Lung (tissue), 11 donors: ENCODE measurements at regions not wholly inside any gene's neighbourhood (a gene's known extent, or its start where the extent isn't known, plus 50 kb on each side); places are given as distances from the start of the nearest gene placed in this dataset.

Experiments used
- ATAC-seq: fragments of 200-7000 bp; cut with Tn5 transposase; one replicate; pipeline ENCODE4 v1.9.1; 2020; ENCODE audit warnings: moderate number of reproducible peaks; ENCODE audit not compliant: insufficient read depth, low FRiP score
- DNase-seq, 3 donors: peaks; one replicate each; pipeline ENCODE4 v3.0.0-alpha.2; 2013 to 2017
- H3K27ac ChIP-seq, 2 donors: one replicate each; pipeline ENCODE4 v1.5.1; 2013; ENCODE audit warnings: mild to moderate bottlenecking in 2 of 2, moderate library complexity in 2 of 2, control low read depth in 1 of 2, inconsistent platforms in 1 of 2, low read depth in 1 of 2, low read length in 1 of 2
- H3K27me3 ChIP-seq, 3 donors: one replicate each; pipeline ENCODE4 v1.5.1; 2013; ENCODE audit warnings: low read length in 2 of 3; ENCODE audit not compliant: control insufficient read depth in 3 of 3, insufficient read depth in 3 of 3
- H3K36me3 ChIP-seq, 4 donors: one replicate each; pipeline ENCODE4 v1.5.1; 2013; ENCODE audit warnings: low read length in 4 of 4, mild to moderate bottlenecking in 1 of 4, moderate library complexity in 1 of 4; ENCODE audit not compliant: control insufficient read depth in 4 of 4, insufficient read depth in 4 of 4
- H3K4me1 ChIP-seq, 5 donors: one replicate each; pipeline ENCODE4 v1.5.1; 2013; ENCODE audit warnings: low read length in 5 of 5, mild to moderate bottlenecking in 2 of 5, moderate library complexity in 1 of 5; ENCODE audit not compliant: control insufficient read depth in 5 of 5, insufficient read depth in 5 of 5
- H3K4me3 ChIP-seq: one replicate; pipeline ENCODE4 v1.5.1; 2013; ENCODE audit warnings: mild to moderate bottlenecking, control low read depth, moderate library complexity
- H3K9ac ChIP-seq, 2 donors: one replicate each; pipeline ENCODE4 v1.5.1; 2013; ENCODE audit warnings: low read length in 2 of 2, control low read depth in 1 of 2; ENCODE audit not compliant: insufficient read depth in 1 of 2
- H3K9me3 ChIP-seq, 4 donors: one replicate each; pipeline ENCODE4 v1.5.1; 2013; ENCODE audit warnings: low read length in 3 of 4, mild to moderate bottlenecking in 1 of 4, moderate library complexity in 1 of 4; ENCODE audit not compliant: control insufficient read depth in 4 of 4, insufficient read depth in 3 of 4
- CTCF ChIP-seq: IDR thresholded peaks from 2 replicates; pipeline ENCODE4 v1.5.1; 2012; ENCODE audit warnings: mild to moderate bottlenecking; ENCODE audit errors: control extremely low read depth, extremely low read depth
- whole genome bisulfite sequencing, 2 donors: extraction: QIAGEN DNeasy Blood & Tissue Kit; methylation state at CpG; one replicate each; pipeline ENCODE4 v1.1.7; 2013; 5-methylcytosine and 5-hydroxymethylcytosine counted together
- donor health status: control.
- donor health status: control.
- donor health status: Bipolar disorder and iron deficiency.
- donor health status: healthy.
- donor health status: DM: yes; HTN: yes; CAD: no.

- no peak overlapping the region for H3K9ac ChIP-seq
- H3K27ac ChIP-seq, result no peak overlapping the region
- H3K9me3 ChIP-seq, result no peaks in the 10 kb centered on the region
- ATAC-seq (no peak), DNase-seq (no peak)
- H3K4me3 ChIP-seq, result no peak overlapping the region
- H3K27me3 ChIP-seq, result peaks cover 0 to 2% (median 0%) of the 10 kb centered on the region in 3 donors
- WGBS, 2 donors, result 69 to 71% methylated on average over 4 of the region's 4 CpGs
- peaks cover 0 to 14% (median 0%) of the 10 kb centered on the region in 5 donors for H3K4me1 ChIP-seq
- no peaks in the 10 kb centered on the region for H3K36me3 ChIP-seq
- TF ChIP-seq CTCF, result no peak
These were observed 208.7 kb upstream of the NCAM1 start for GRCh38 chr11:112752563-112752962.

- ATAC-seq, result no peak
- WGBS, 2 donors, result 88 to 94% methylated on average over 2 of the region's 2 CpGs
- H3K4me3 ChIP-seq, result no peak overlapping the region
These were observed 207.5 kb upstream of the NCAM1 start for GRCh38 chr11:112753706-112754105.

GRCh38 chr11:112759418-112759817 is 201.8 kb upstream of the NCAM1 start:
- no peak for DNase-seq
- no peaks in the 10 kb centered on the region for H3K36me3 ChIP-seq
- no peak for ATAC-seq
- TF ChIP-seq CTCF, result no peak
- peaks cover 0 to 8% (median 0%) of the 10 kb centered on the region in 5 donors for H3K4me1 ChIP-seq
- no peaks in the 10 kb centered on the region for H3K27me3 ChIP-seq
- no peak overlapping the region for H3K4me3 ChIP-seq
- H3K27ac ChIP-seq, result peak overlapping the region in 1 of 2 donors; percentile 22
- WGBS, 2 donors, result 84 to 85% methylated on average over 2 of the region's 2 CpGs
- H3K9ac ChIP-seq, result no peak overlapping the region
- H3K9me3 ChIP-seq, result no peaks in the 10 kb centered on the region

More at GRCh38 chr11:112753706-112754105, 207.5 kb upstream of the NCAM1 start:
- TF ChIP-seq CTCF, result no peak
- Histone ChIP-seq H3K27me3 (no peaks in the 10 kb centered on the region), H3K27ac (no peak overlapping the region), H3K9me3 (no peaks in the 10 kb centered on the region), H3K4me1 (peaks cover 0 to 11% (median 0%) of the 10 kb centered on the region in 5 donors), H3K36me3 (no peaks in the 10 kb centered on the region), H3K9ac (no peak overlapping the region)
- DNase-seq, result no peak

GRCh38 chr11:112760396-112761059 is 200.7 kb upstream of the NCAM1 start:
- TF ChIP-seq CTCF, result no peak
- Histone ChIP-seq H3K4me3 (no peak overlapping the region), H3K27me3 (no peaks in the 10 kb centered on the region), H3K27ac (no peak overlapping the region), H3K36me3 (no peaks in the 10 kb centered on the region), H3K9me3 (no peaks in the 10 kb centered on the region), H3K4me1 (peaks cover 0 to 8% (median 0%) of the 10 kb centered on the region in 5 donors), H3K9ac (no peak overlapping the region)
- no peak for DNase-seq
- WGBS, 2 donors, result 74 to 83% methylated on average over 7 of the region's 7 CpGs
- no peak for ATAC-seq
